CD4-positive, alpha-beta memory T cell (primary cell): ENCODE measurements at regions not wholly inside any gene's neighbourhood (a gene's known extent, or its start where the extent isn't known, plus 50 kb on each side); places are given as distances from the start of the nearest gene placed in this dataset.

Source experiments
- CTCF ChIA-PET: fragments of 350-600 bp; sonication (Branson Sonifier 250); formaldehyde crosslinking; loops from one replicate; lab custom pipeline; 2021; ENCODE audit warnings: inconsistent platforms; ENCODE audit not compliant: partially characterized antibody; lab: Charles Lee
- POLR2A ChIA-PET: fragments of 350-600 bp; sonication (Branson Sonifier 250); formaldehyde crosslinking; loops from one replicate; lab custom pipeline; 2021; ENCODE audit not compliant: partially characterized antibody; lab: Charles Lee
- DNase-seq, 5 donors: peaks; one replicate each; pipeline versions ENCODE4 v3.0.0 to v3.0.0-alpha.2; 2020 to 2022; ENCODE audit warnings: mixed read lengths in 1 of 5
- H3K27ac ChIP-seq: one replicate; pipeline ENCODE4 v1.7.0; 2013; ENCODE audit warnings: low read depth, low read length
- H3K27me3 ChIP-seq: 2 replicates; pipeline ENCODE4 v1.7.0; 2013; ENCODE audit warnings: mild to moderate bottlenecking, low read length, moderate library complexity; ENCODE audit not compliant: insufficient read depth
- H3K36me3 ChIP-seq: 2 replicates; pipeline ENCODE4 v1.7.0; 2013; ENCODE audit warnings: mild to moderate bottlenecking, low read length, moderate library complexity; ENCODE audit not compliant: insufficient read depth
- H3K4me1 ChIP-seq: 2 replicates; pipeline ENCODE4 v1.7.0; 2013; ENCODE audit warnings: mild to moderate bottlenecking, low read length, moderate library complexity; ENCODE audit not compliant: insufficient read depth
- H3K4me3 ChIP-seq, 2 donors: one replicate each; pipeline ENCODE4 v1.7.0; 2013; ENCODE audit warnings: low read length in 2 of 2, mild to moderate bottlenecking in 1 of 2
- H3K9me3 ChIP-seq, 2 donors: one replicate each; pipeline ENCODE4 v1.7.0; 2013; ENCODE audit warnings: low read length in 2 of 2, control low read depth in 1 of 2; ENCODE audit not compliant: control insufficient read depth in 1 of 2
- H3K27ac Mint-ChIP-seq, 7 donors: one replicate each; pipeline ENCODE4 v1.8.0; 2020 to 2021; ENCODE audit warnings: mixed read lengths in 7 of 7, mild to moderate bottlenecking in 6 of 7, inconsistent platforms in 3 of 7, moderate library complexity in 3 of 7
- H3K27me3 Mint-ChIP-seq, 2 donors: one replicate each; pipeline ENCODE4 v1.8.0; 2020 to 2021; ENCODE audit warnings: mixed read lengths in 2 of 2
- H3K36me3 Mint-ChIP-seq, 2 donors: one replicate each; pipeline ENCODE4 v1.8.0; 2020 to 2021; ENCODE audit warnings: mixed read lengths in 2 of 2, inconsistent platforms in 1 of 2, mild to moderate bottlenecking in 1 of 2
- H3K4me1 Mint-ChIP-seq, 4 donors: one replicate each; pipeline ENCODE4 v1.8.0; 2020 to 2021; ENCODE audit warnings: mixed read lengths in 4 of 4, mild to moderate bottlenecking in 1 of 4
- H3K4me3 Mint-ChIP-seq, 8 donors: one replicate each; pipeline ENCODE4 v1.8.0; 2020 to 2021; ENCODE audit warnings: mixed read lengths in 8 of 8, mild to moderate bottlenecking in 7 of 8, moderate library complexity in 6 of 8, inconsistent platforms in 3 of 8
- H3K9me3 Mint-ChIP-seq, 8 donors: one replicate each; pipeline ENCODE4 v1.8.0; 2020 to 2021; ENCODE audit warnings: mixed read lengths in 8 of 8, mild to moderate bottlenecking in 5 of 8, inconsistent platforms in 3 of 8, moderate library complexity in 1 of 8
- intact Hi-C: fragments of 100-400 bp; cut with micrococcal nuclease; formaldehyde crosslinking; loops from one replicate; pipeline ENCODE4 v1.15.1; 2023

- ChIA-PET CTCF (no interaction called here), POLR2A (no interaction called here)
- Mint-ChIP-seq H3K27ac (no peak overlapping the region), H3K4me1 (no peaks in the 10 kb centered on the region), H3K27me3 (no peaks in the 10 kb centered on the region), H3K9me3 (peaks cover 0 to 19% (median 5%) of the 10 kb centered on the region in 8 donors), H3K36me3 (no peaks in the 10 kb centered on the region), H3K4me3 (no peak overlapping the region)
- intact Hi-C loops = no loop called here
- H3K27ac ChIP-seq = no peak overlapping the region
- H3K4me1 ChIP-seq = no peaks in the 10 kb centered on the region
- no peaks in the 10 kb centered on the region for H3K27me3 ChIP-seq
- H3K36me3 ChIP-seq = no peaks in the 10 kb centered on the region
- H3K9me3 ChIP-seq = no peaks in the 10 kb centered on the region
- DNase-seq = no peak
- H3K4me3 ChIP-seq = no peak overlapping the region
Measured at GRCh38 chr17:53891726-53892125, 69.0 kb downstream of the KIF2B start.

GRCh38 chr17:53892222-53892621 is 69.5 kb downstream of the KIF2B start:
- H3K4me3 ChIP-seq = no peak overlapping the region
- no peak overlapping the region for H3K4me3 Mint-ChIP-seq
- intact Hi-C loops = no loop called here
- no peak overlapping the region for H3K27ac Mint-ChIP-seq
- H3K36me3 ChIP-seq = no peaks in the 10 kb centered on the region
- H3K27me3 ChIP-seq = no peaks in the 10 kb centered on the region
- no peaks in the 10 kb centered on the region for H3K27me3 Mint-ChIP-seq
- no peak for DNase-seq
- CTCF ChIA-PET = no interaction called here
- H3K27ac ChIP-seq = no peak overlapping the region
- H3K36me3 Mint-ChIP-seq = no peaks in the 10 kb centered on the region
- H3K4me1 Mint-ChIP-seq = no peaks in the 10 kb centered on the region
- POLR2A ChIA-PET = no interaction called here
- peaks cover 0 to 16% (median 5%) of the 10 kb centered on the region in 8 donors for H3K9me3 Mint-ChIP-seq
- no peaks in the 10 kb centered on the region for H3K9me3 ChIP-seq
- no peaks in the 10 kb centered on the region for H3K4me1 ChIP-seq

GRCh38 chr17:53894591-53894990 is 71.9 kb downstream of the KIF2B start:
- ChIA-PET CTCF (no interaction called here), POLR2A (no interaction called here)
- Histone ChIP-seq H3K36me3 (no peaks in the 10 kb centered on the region), H3K27me3 (no peaks in the 10 kb centered on the region), H3K4me3 (no peak overlapping the region), H3K9me3 (no peaks in the 10 kb centered on the region), H3K4me1 (no peaks in the 10 kb centered on the region), H3K27ac (no peak overlapping the region)
- Mint-ChIP-seq H3K9me3 (peaks cover 0 to 8% (median 2%) of the 10 kb centered on the region in 8 donors), H3K36me3 (no peaks in the 10 kb centered on the region), H3K27me3 (no peaks in the 10 kb centered on the region), H3K4me3 (no peak overlapping the region), H3K27ac (no peak overlapping the region), H3K4me1 (no peaks in the 10 kb centered on the region)
- intact Hi-C loops = no loop called here
- no peak for DNase-seq

- intact Hi-C loops = no loop called here
- H3K4me1 ChIP-seq = no peaks in the 10 kb centered on the region
- no peak overlapping the region for H3K4me3 ChIP-seq
- no peaks in the 10 kb centered on the region for H3K9me3 ChIP-seq
- Mint-ChIP-seq H3K4me3 (no peak overlapping the region), H3K36me3 (no peaks in the 10 kb centered on the region), H3K9me3 (peaks cover under 1 to 11% (median 6%) of the 10 kb centered on the region in 8 donors), H3K27ac (no peak overlapping the region), H3K4me1 (no peaks in the 10 kb centered on the region), H3K27me3 (no peaks in the 10 kb centered on the region)
- ChIA-PET CTCF (no interaction called here), POLR2A (no interaction called here)
- no peaks in the 10 kb centered on the region for H3K36me3 ChIP-seq
- H3K27ac ChIP-seq = no peak overlapping the region
- DNase-seq = no peak
- H3K27me3 ChIP-seq = no peaks in the 10 kb centered on the region
Measured at GRCh38 chr17:53896047-53896446, 73.3 kb downstream of the KIF2B start.

- peaks cover 0 to 3% of the 10 kb centered on the region in 2 donors for H3K9me3 ChIP-seq
- Mint-ChIP-seq H3K4me1 (no peaks in the 10 kb centered on the region), H3K27ac (no peak overlapping the region), H3K27me3 (no peaks in the 10 kb centered on the region), H3K36me3 (no peaks in the 10 kb centered on the region), H3K9me3 (peaks cover 6 to 28% (median 21%) of the 10 kb centered on the region in 8 donors), H3K4me3 (no peak overlapping the region)
- H3K36me3 ChIP-seq = no peaks in the 10 kb centered on the region
- DNase-seq = no peak
- no peaks in the 10 kb centered on the region for H3K4me1 ChIP-seq
- ChIA-PET POLR2A (no interaction called here), CTCF (no interaction called here)
- no peak overlapping the region for H3K27ac ChIP-seq
- no peaks in the 10 kb centered on the region for H3K27me3 ChIP-seq
- H3K4me3 ChIP-seq = no peak overlapping the region
- intact Hi-C loops = no loop called here
Measured at GRCh38 chr17:53900951-53901350, 78.2 kb downstream of the KIF2B start.

GRCh38 chr17:53907435-53907834 is 84.7 kb downstream of the KIF2B start:
- H3K9me3 Mint-ChIP-seq = peaks cover 1 to 18% (median 12%) of the 10 kb centered on the region in 8 donors
- DNase-seq = no peak
- intact Hi-C loops = no loop called here
- H3K36me3 ChIP-seq = no peaks in the 10 kb centered on the region
- H3K27me3 ChIP-seq = no peaks in the 10 kb centered on the region
- no peak overlapping the region for H3K4me3 Mint-ChIP-seq
- H3K9me3 ChIP-seq = no peaks in the 10 kb centered on the region
- H3K4me1 ChIP-seq = no peaks in the 10 kb centered on the region
- no peak overlapping the region for H3K4me3 ChIP-seq
- no peaks in the 10 kb centered on the region for H3K27me3 Mint-ChIP-seq
- no peak overlapping the region for H3K27ac Mint-ChIP-seq
- no peaks in the 10 kb centered on the region for H3K4me1 Mint-ChIP-seq
- no peaks in the 10 kb centered on the region for H3K36me3 Mint-ChIP-seq
- POLR2A ChIA-PET = no interaction called here
- CTCF ChIA-PET = no interaction called here
- H3K27ac ChIP-seq = no peak overlapping the region

GRCh38 chr17:53909802-53910201 is 87.1 kb downstream of the KIF2B start:
- no peak overlapping the region for H3K4me3 ChIP-seq
- no peaks in the 10 kb centered on the region for H3K27me3 ChIP-seq
- H3K36me3 ChIP-seq = no peaks in the 10 kb centered on the region
- no peak for DNase-seq
- Mint-ChIP-seq H3K36me3 (no peaks in the 10 kb centered on the region), H3K4me1 (no peaks in the 10 kb centered on the region), H3K4me3 (no peak overlapping the region), H3K27ac (no peak overlapping the region), H3K27me3 (no peaks in the 10 kb centered on the region), H3K9me3 (peaks cover 0 to 19% (median 6%) of the 10 kb centered on the region in 8 donors)
- no peak overlapping the region for H3K27ac ChIP-seq
- H3K4me1 ChIP-seq = no peaks in the 10 kb centered on the region
- ChIA-PET POLR2A (no interaction called here), CTCF (no interaction called here)
- intact Hi-C loops = no loop called here
- no peaks in the 10 kb centered on the region for H3K9me3 ChIP-seq

- H3K4me3 ChIP-seq = no peak overlapping the region
- DNase-seq = no peak
- Mint-ChIP-seq H3K36me3 (no peaks in the 10 kb centered on the region), H3K9me3 (peaks cover 0 to 15% (median 6%) of the 10 kb centered on the region in 8 donors), H3K4me3 (peak overlapping the region in 1 of 8 donors; percentile 52), H3K27me3 (no peaks in the 10 kb centered on the region), H3K4me1 (no peaks in the 10 kb centered on the region), H3K27ac (no peak overlapping the region)
- no peak overlapping the region for H3K27ac ChIP-seq
- no peaks in the 10 kb centered on the region for H3K36me3 ChIP-seq
- ChIA-PET CTCF (no interaction called here), POLR2A (no interaction called here)
- no peaks in the 10 kb centered on the region for H3K9me3 ChIP-seq
- no peaks in the 10 kb centered on the region for H3K27me3 ChIP-seq
- intact Hi-C loops = no loop called here
- H3K4me1 ChIP-seq = no peaks in the 10 kb centered on the region
Measured at GRCh38 chr17:53912117-53912516, 89.4 kb downstream of the KIF2B start.
